ENCODE measurements at regions not wholly inside any gene's neighbourhood (a gene's known extent, or its start where the extent isn't known, plus 50 kb on each side); places are given as distances from the start of the nearest gene placed in this dataset.

DNA sequence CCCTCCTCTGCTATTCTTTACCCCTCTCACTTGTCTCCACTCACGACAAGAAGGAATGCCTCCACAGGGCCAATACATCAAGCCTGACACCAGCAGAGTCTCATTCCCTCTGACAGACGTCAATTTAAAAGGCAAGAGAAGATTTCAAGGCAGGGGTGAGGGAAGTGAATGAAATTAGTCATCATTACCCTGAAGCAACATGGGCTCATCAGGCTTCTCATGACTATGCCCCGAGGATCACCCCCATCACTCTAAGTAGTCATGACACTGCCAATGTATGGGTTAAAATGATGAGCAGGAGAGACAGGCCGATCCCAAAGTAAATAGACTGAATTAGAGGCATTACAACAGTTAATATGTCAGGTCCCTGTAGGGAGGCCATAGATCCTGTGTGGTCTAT, 504.4 kb downstream of the TLE4 start:
- in situ Hi-C loops (cut with HindIII; ENCODE audit: low pct_ligation_motif_present, low pct_unique_long_range_greater_than_20kb, low sequenced_read_pairs) = no loop called here
- DNase-seq = no peak

DNA sequence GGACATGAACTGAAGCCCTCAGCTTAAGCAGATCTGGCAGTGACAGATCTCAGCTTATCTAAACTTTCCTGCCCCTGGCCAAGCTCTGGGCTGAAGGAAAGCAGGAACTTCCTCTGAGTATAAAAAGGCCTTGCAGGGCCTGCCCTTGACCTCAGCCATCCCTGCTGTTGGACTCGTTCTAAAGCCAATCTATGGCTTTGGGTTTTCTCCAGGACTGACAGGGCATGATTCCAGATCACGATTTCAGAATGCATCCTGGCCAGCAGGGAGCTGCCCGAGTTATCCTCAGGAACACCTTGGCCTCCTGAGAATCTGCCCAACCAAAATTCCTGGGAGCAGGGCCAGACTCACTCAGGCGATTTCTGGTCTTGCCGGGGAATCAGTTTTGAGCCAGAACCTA, 502.7 kb downstream of the TLE4 start:
- DNase-seq = no peak
- in situ Hi-C loops (cut with HindIII; ENCODE audit: low pct_ligation_motif_present, low pct_unique_long_range_greater_than_20kb, low sequenced_read_pairs) = no loop called here

DNA sequence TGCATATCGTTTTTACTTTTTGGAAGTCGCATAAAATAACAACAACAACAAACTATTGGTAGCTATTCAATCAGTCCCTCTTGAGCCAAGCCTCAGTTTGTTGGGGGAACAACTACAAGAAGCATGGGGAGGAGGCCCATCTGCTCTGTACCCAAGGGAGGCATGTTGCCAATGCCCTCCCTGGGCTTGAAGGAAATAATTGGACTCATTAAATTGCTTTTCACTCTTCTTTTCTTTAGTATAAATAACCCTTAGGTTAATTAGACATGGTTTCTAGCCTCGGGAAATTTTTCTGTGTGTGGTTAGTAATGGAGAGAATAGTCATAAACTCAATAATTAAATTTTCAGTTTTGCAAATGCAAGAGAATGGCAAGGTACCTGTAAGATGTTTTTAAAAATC, 500.7 kb downstream of the TLE4 start:
- DNase-seq = no peak
- in situ Hi-C loops (cut with HindIII; ENCODE audit: low pct_ligation_motif_present, low pct_unique_long_range_greater_than_20kb, low sequenced_read_pairs) = no loop called here

DNA sequence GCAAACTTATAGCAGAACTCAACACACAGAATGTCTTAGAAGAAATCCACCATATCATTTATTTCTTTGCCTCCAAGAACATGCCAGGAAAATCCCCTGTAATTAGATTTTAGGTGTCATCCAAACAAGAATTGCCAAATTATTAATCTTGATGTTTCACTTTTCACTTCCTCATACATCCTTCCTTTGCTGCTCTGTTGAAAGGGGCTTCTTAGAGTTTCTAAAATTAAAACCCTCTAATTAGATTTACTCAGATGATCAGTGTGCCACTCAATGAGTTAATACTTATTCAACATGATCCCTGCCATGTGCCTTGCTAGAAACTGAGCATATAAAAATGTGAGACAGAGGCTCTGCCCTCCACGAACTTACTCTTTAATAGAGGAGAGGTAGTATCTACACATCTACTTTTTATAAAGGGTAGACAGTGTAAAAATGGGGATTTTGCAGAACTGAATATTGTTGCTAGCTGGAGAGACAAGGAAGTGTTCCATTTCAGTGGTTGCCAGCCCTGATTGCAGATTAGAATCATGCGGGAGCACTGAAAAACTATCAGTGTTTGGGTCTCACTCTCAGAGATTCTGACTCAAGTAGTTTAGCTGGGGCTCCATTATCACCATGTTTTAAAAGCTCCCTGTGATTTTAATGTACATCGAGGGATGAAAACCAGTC, 498.4 kb downstream of the TLE4 start:
- no peak for DNase-seq
- in situ Hi-C loops (cut with HindIII; ENCODE audit: low pct_ligation_motif_present, low pct_unique_long_range_greater_than_20kb, low sequenced_read_pairs) = no loop called here

DNA sequence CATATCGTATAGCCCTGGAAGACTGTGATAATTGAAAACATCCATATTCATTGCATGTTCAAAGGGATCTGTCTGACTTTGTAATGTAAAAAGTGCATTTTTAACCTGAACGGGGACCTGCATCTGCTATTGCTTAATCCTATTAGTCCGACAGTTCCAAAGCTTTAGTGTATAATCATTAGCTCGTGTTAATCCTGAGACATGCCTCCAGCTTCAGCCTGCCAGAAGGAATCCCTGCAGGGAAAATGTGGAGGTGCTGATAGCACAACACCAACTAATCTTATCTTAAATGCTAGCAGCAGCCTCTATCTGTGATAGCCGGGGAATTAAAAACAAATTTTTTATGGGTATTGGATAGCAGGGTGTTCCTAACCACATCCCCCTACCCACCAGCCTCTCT, 495.2 kb downstream of the TLE4 start:
- in situ Hi-C loops (cut with HindIII; ENCODE audit: low pct_ligation_motif_present, low pct_unique_long_range_greater_than_20kb, low sequenced_read_pairs) = no loop called here
- DNase-seq = no peak

DNA sequence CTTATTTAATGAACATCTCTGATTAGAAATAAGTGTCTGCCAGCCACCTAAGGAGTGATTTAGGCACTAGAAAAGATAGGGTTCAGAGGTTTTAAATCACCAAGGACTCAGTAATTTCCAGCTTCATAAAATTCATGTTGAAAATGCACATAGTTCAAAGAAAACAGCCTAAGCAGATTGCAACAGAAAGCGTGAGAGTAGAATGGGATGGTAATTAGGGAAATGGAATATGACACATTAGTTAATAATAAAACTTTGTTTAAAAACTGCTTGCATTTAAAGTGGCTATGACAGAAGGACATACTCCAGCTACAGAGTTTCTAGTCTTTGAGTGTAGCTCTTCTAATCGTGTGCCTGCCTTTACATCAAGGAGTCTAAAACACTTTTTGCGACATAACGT, 490.8 kb downstream of the TLE4 start:
- in situ Hi-C loops (cut with HindIII; ENCODE audit: low pct_ligation_motif_present, low pct_unique_long_range_greater_than_20kb, low sequenced_read_pairs) = no loop called here
- no peak for DNase-seq

DNA sequence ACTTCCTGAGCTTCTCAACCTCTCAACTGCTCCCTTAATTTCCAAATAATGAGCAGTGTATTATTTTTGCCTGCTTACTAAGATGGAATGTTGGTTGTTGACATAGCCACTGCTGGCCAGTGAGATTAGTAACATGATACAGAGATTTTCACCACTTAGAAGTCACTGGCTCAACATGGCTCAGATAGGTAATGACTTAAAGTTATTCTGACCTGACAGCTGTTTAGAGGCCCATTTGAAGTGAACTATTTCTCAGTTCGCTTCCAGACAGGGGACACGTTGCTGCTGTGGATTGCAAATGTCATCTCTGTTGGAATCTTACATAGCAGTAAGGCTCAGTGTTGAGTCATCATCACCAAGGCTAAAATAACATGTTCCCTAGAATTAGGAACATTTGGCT, 490.2 kb downstream of the TLE4 start:
- in situ Hi-C loops (cut with HindIII; ENCODE audit: low pct_ligation_motif_present, low pct_unique_long_range_greater_than_20kb, low sequenced_read_pairs) = no loop called here
- no peak for DNase-seq

DNA sequence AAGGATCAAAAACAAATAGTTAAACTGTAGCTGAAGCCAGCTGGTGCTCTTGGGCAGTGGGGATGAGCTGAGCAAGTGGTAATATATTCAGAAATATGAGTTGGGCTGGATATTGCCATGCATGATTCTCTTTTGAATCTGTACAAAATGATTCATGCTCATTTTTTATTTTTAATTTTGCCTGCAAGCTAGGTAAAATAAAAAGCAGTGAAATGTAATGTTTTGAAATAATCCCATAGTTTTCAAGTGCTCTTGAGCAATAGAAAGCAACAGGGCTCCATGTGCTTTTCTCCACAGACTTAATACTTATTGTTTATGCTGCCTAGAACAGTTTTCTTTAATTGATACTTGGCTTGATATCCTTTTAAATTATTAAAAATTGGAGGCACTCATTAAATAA, 489.3 kb downstream of the TLE4 start:
- in situ Hi-C loops (cut with HindIII; ENCODE audit: low pct_ligation_motif_present, low pct_unique_long_range_greater_than_20kb, low sequenced_read_pairs) = no loop called here
- no peak for DNase-seq

DNA sequence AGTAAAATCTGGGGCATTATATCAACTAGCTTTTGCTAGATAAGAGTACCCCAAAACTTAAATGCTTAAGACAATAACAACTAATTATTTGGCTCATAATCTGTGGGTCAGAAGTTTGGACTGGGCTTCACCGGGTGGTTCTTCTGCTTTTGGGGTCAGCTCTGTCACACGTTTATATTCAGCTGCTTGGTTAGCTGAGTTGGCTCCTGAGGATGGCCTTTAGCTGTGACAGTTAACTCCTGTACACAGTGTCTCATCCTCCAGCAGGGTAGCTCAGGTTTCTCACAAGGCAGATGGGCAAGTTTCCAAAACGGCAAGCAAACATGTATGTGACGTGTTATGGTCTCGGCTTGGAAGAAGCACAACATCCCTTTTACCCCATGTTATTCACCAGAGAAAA, 488.2 kb downstream of the TLE4 start:
- in situ Hi-C loops (cut with HindIII; ENCODE audit: low pct_ligation_motif_present, low pct_unique_long_range_greater_than_20kb, low sequenced_read_pairs) = no loop called here
- DNase-seq = no peak

DNA sequence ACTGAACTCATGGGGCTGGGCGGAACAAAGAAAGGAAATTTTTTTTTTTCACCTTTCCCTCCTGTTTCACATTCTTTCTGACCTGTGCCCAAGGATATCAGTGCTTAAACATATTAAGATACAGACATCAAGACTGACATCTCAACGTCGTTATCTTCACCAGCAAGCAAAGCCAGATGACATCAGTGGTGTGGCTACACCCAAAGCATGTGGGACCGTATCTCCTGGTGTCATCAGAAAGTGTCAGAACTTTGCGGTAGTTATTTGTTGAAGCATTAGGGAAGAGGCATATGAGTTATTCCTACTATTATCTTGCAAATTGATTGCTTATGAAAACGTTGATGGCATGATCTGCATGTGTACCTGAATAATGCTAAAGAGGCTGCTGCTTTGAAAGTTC, 487.4 kb downstream of the TLE4 start:
- in situ Hi-C loops (cut with HindIII; ENCODE audit: low pct_ligation_motif_present, low pct_unique_long_range_greater_than_20kb, low sequenced_read_pairs) = no loop called here
- DNase-seq = no peak

DNA sequence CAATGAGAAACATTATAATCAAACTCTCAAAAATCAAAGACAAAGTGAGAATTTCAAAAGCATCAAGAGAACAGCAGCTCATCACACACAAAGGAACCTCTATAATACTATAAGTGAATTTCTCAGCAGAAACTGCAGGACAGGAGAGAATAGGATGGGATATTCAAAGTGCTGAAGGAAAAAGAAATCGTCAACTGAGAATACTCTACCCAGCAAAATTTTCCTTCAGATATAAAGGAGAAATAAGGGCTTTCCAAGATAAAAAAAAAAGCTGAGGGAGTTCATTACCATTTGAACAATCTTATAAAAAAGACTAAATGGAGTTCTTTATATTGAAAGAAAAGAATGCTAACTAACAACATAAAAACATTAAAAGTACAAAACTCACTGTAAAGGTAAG, 481.1 kb downstream of the TLE4 start:
- in situ Hi-C loops (cut with HindIII; ENCODE audit: low pct_ligation_motif_present, low pct_unique_long_range_greater_than_20kb, low sequenced_read_pairs) = no loop called here
- DNase-seq = no peak

DNA sequence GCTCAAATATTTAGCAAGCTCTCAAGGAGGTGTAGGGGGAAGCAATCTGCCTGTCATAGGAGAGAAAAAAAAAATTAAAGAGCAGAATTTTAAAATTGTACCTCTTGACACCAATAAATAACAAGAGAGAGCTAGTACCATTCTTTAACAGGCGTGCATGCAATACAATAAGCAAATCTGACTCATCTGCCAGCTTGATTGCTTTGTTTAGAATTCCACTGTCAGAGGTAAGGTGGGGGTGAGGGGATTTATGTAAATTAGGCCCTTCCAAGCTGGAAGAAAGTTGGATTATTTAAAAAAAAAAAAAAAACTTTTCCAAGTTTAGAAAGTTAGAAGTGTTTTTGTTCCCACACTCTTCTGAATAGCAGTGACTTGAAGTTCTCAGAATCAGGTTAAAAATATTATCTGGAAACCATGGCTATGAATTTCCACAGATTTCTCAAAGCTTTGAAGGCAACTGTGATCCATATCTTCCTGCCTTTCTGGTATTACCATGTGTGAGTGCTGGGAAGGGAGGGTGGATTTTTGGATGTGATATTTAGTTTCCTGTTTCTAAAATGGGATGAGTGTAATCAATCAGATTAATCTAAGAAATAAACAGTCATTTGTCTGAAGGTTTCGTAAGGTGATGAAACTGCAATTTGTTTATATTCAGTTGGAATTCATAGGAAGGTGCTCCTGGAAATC, 477.5 kb downstream of the TLE4 start:
- in situ Hi-C loops (cut with HindIII; ENCODE audit: low pct_ligation_motif_present, low pct_unique_long_range_greater_than_20kb, low sequenced_read_pairs) = no loop called here
- no peak for DNase-seq

DNA sequence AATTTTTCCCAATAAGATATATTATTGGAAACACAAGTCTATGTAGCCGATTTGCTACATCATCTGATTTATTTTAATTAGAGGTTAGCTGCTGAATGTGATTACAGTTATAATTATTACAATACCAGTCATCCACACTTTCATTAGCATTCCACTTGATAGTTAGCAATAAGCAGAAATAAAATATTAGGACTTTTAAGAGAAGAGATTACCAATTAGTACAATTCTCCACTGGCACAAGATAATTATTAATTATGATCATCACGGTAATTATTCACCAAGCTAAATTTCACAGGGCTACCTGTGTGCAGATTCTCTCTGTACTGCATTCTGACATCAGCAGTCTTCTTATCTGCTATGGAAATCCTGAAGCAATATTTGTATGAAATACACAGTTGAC, 474.7 kb downstream of the TLE4 start:
- in situ Hi-C loops (cut with HindIII; ENCODE audit: low pct_ligation_motif_present, low pct_unique_long_range_greater_than_20kb, low sequenced_read_pairs) = no loop called here
- DNase-seq = no peak

DNA sequence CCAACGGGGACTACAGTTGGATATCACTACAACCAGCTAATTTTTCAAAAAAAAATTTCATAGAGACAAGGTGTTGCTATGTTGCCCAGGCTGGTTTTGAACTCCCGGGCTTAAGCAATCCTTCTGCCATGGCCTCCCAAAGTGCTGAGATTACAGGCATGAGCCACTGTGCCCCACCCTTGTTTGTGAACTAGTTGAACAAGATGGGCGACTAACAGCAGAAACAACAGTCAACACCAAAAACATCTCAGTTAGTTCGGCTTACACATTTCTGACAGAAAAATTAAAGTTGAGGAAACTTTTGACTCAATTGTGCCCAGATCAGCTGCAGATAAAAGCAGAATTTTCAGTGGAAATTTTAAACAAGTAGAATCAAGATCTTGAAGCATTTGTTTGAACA, 470.1 kb downstream of the TLE4 start:
- no peak for DNase-seq
- in situ Hi-C loops (cut with HindIII; ENCODE audit: low pct_ligation_motif_present, low pct_unique_long_range_greater_than_20kb, low sequenced_read_pairs) = no loop called here

DNA sequence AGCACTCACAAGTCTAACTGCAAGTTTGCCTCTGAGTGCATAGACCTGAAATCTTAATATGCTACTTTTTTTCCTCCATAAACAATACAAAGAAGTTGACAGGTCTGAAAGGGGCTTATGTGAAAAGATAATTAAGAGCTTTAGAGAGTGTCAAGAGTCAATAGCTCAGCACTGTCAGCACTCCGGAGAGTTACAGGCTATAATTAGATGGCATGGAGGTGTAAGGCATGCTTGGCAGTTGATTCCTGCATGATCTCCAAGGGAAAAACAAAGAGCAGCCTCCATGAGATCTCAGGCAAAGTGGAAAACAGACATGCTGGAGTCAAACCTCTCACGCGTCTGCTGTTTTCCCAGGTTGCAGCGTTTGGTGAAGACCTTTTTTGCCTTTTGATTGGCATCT, 468.7 kb downstream of the TLE4 start:
- in situ Hi-C loops (cut with HindIII; ENCODE audit: low pct_ligation_motif_present, low pct_unique_long_range_greater_than_20kb, low sequenced_read_pairs) = no loop called here
- DNase-seq = no peak

DNA sequence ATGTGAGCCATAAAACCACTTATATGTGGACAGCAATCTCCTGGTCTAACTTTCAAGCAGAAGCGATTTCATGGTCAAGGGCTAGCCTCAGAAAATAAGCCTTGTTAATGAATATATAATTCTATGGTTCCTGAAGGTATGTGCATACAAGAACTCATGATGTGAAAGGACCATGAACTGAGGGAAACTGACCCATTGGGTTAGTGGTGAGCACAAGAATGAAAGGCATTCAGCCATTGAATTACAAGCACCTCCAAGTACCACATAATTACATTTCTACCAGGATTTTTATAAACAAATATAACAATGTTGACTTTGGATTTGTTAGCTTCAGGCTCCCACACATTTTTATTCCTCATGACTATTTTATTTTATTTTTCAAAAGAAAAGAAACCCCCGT, 459.0 kb downstream of the TLE4 start:
- no peak for DNase-seq
- in situ Hi-C loops (cut with HindIII; ENCODE audit: low pct_ligation_motif_present, low pct_unique_long_range_greater_than_20kb, low sequenced_read_pairs) = no loop called here

DNA sequence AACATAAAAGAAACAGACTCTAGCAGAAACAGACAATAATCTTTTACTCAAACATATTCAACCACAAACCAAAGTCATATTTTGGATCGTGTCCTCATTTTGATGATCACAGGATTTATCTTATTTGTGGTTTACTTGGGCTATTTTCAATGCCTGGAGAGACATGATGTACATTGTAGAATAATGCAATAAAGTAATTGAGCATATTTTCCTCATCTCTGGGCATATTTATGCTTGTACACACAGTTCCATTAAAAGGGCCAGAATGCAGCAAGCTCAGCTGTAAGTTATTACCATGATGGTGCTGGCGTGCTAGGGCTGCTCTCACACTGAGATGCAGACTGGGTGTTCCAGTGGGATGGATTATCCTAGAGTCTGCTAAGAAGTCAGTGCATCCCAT, 456.7 kb downstream of the TLE4 start:
- in situ Hi-C loops (cut with HindIII; ENCODE audit: low pct_ligation_motif_present, low pct_unique_long_range_greater_than_20kb, low sequenced_read_pairs) = no loop called here
- no peak for DNase-seq

DNA sequence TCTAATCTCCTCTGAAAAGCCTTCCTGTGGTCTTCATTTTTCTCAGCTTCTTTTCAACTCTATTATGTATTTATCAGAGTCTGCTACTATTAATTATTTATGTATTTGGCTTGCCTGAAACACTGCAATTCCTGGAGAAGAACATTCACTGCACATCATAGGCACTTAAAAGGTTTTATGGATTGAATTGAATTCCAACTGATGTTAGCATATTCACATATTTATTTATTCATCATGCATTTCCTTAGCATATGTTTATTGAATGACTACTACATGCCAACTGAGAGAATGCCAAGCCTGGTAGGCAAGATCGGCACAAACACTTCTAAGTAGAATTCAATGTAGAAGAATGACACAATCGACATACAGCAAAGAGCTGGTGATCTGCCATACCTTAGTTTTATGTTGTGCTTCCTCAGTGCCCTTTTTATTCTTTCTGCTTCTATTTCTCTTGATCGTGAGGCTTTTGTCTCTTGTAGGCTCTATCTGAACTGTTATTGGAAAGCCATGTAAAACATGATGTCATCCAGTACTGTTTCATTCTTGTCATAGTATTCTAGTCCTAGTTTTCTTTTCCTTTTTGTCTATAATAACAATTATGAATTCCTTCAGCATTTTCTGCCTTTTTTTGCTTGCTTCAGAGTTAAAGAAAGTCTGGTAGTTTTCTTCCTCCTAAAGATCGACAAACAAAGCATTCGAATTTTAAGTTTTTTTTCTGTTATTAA, 454.2 kb downstream of the TLE4 start:
- in situ Hi-C loops (cut with HindIII; ENCODE audit: low pct_ligation_motif_present, low pct_unique_long_range_greater_than_20kb, low sequenced_read_pairs) = no loop called here

DNA sequence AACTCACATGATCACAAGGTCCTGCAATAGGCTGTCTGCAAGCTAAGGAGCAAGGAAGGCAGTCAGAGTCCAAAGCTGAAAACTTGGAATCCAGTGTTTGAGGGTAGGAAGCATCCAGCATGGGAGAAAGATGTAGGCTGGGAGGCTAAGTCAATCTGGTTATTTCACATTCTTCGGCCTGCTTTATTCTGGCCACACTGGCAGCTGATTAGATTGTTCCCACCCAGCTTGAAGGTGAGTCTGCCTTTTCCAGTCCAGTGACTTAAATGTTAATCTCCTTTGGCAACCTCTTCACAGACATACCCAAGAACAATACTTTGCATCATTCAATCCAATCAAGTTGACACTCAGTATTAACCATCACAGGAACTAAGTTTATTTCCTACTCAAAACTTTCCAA, 453.4 kb downstream of the TLE4 start:
- in situ Hi-C loops (cut with HindIII; ENCODE audit: low pct_ligation_motif_present, low pct_unique_long_range_greater_than_20kb, low sequenced_read_pairs) = no loop called here
- DNase-seq = no peak

More for the DNA sequence above, 454.2 kb downstream of the TLE4 start:
- no peak for DNase-seq

DNA sequence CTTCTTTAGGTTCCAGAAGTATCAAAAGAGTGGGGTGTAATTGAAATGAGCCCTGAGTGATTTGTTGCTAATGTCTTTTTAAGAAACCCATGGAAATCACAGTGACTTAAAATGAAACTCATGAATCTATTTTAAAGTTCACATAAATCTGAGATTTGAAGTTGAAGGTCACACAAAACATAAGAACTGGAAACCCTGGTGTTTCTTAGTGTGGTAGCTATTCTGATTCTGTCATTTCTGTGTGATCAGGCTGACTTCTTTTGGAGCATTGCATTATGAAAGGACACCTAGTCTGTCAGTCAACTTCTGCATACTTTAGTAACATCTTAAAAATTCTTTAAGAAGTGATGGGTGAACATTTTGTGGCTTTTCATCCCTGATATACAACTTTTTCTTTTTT, 448.8 kb downstream of the TLE4 start:
- DNase-seq = no peak
- in situ Hi-C loops (cut with HindIII; ENCODE audit: low pct_ligation_motif_present, low pct_unique_long_range_greater_than_20kb, low sequenced_read_pairs) = no loop called here
